HK-2 (cell line): ENCODE measurements at regions not wholly inside any gene's neighbourhood (a gene's known extent, or its start where the extent isn't known, plus 50 kb on each side); places are given as distances from the start of the nearest gene placed in this dataset.

ENCODE experiments used
- DNase-seq: peaks from one replicate; pipeline ENCODE4 v3.0.0-alpha.2; 2018; ENCODE audit not compliant: unreplicated experiment

- no peak for DNase-seq
These were observed 290.4 kb upstream of the NR4A3 start for GRCh38 chr9:99531313-99531712.

GRCh38 chr9:99533421-99533820 is 288.3 kb upstream of the NR4A3 start:
- DNase-seq, result no peak

DNA sequence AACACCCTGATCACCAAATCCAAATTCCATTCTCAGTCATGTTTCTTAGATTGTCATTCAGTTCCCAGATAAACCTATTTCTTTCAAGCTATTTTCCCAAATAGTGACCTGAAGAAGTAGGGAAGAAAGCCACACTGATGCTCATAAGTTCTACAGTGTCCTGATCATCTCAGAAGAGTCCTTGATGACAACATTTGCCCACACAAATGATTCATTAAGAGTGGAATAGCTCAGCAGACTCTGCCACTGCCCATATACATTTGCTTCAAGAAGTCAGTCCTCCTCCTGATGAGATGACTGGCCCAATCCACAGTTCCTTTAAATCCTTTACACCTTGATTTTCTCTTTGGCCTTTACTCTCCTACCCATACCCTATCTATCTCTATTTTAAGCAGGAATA is 283.7 kb upstream of the NR4A3 start:
- no peak for DNase-seq

- DNase-seq, result no peak
These were observed 277.2 kb upstream of the NR4A3 start for GRCh38 chr9:99544526-99544925.

- no peak for DNase-seq
These were observed 272.2 kb upstream of the NR4A3 start for GRCh38 chr9:99549441-99549840.

- DNase-seq, result no peak
These were observed 265.9 kb upstream of the NR4A3 start for GRCh38 chr9:99555792-99556191.

- no peak for DNase-seq
These were observed 264.7 kb upstream of the NR4A3 start for GRCh38 chr9:99556998-99557397.

DNA sequence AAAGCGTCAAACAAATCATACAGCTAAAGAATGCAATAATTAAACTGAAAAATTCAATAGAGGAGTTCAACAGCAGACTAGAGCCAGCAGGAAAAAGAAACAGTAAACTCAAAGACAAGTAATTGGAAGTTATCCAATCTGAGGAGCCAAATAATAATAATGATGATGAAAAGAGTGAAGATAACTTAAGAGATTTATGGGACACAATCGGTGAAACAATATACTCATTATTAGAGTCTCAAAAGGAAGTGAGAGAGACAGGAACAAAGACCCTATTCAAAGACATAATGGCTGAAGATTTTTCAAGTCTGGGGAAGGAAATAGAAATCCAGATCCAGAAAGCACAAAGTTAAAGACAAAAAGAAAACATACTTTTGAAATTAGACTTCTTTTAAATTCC is 263.9 kb upstream of the NR4A3 start:
- no peak for DNase-seq

GRCh38 chr9:99559776-99560175 is 261.9 kb upstream of the NR4A3 start:
- DNase-seq, result no peak

DNA sequence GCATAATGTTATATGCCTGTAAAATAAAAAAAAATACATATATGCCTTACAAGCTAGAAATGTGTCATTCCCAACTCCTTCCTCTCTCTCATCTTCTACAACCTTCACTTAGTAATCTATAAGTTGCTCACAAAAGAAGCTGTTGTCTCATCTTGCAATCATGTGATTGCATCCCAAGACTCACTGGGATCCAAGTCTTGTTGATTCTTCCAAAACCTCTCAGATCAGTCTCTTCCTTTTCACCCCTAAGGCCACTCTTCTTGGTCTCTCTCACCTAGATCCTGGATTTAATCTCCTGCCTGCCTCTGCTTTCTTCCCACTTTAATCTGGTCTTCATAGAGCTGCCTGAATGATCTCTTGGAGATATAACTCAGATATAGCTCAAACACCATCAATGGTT is 261.1 kb upstream of the NR4A3 start:
- DNase-seq, result no peak

GRCh38 chr9:99561509-99561917 is 260.2 kb upstream of the NR4A3 start:
- DNase-seq, result no peak

DNA sequence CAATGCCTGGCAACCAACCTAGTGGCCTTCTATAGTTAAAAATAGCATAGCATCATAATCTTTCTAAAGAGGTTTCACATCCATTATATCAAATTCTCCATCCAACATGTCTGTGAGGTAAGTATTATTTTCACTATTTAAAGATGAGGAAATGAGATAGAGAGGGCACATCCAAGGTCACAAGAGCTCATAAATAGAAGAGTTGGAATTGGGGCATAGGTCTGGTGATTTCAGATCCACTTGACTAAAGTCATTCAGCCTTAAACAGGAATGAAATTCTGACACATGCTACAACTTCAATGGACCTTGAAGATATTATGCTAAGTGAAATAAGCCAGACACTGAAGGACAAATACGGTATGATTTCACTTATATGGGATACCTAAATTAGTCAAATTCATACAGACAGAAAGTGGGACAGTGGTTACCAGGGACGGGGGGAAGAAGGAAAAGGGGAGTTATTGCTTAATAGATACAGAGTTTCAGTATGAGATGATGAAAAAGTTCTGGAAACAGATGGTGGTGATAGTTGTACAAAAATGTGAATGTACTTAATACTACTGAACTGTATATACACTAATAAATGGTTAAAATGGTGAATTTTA is 259.6 kb upstream of the NR4A3 start:
- no peak for DNase-seq

DNA sequence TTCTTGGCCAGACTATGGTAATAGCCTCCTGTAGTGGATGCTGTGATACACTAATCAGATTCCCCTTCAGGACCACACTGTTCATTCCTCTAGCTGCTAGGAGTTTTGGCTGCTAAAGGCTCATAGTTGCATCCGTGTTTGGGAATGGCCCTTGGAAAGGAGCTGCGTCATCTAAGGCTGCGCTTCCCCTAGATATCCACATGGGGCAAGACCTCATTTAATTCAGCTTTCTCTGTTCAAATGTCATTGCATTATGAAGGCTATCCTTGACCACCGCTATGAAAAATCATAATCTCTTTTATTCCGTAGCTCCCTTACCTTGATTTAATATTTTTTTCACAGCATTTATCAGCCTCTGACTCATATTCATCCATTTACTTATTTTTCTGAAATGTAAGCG is 258.3 kb upstream of the NR4A3 start:
- no peak for DNase-seq

- DNase-seq, result no peak
These were observed 256.5 kb upstream of the NR4A3 start for GRCh38 chr9:99565203-99565602.

GRCh38 chr9:99567436-99567835 is 254.2 kb upstream of the NR4A3 start:
- DNase-seq, result no peak

- DNase-seq, result no peak
These were observed 251.8 kb upstream of the NR4A3 start for GRCh38 chr9:99569840-99570239.

DNA sequence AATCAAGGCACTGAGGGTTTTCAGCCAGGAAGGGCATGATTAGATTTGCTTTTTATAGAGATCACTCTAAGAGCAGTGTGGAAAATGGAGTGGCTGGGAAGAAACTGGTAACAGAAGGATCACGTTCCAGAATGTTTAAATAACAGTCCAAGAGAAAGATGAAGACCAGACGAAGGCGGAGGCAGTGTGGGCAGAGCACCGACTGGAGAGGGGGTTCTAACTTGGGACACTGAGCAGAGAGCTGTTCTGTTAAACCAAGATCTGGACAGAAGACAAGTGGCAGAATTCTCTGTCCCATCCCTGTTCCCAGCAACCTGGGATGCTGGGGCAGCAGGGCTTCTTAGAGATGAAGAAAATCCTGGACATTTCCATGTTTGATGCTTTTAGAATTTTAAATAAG is 249.1 kb upstream of the NR4A3 start:
- DNase-seq, result no peak

DNA sequence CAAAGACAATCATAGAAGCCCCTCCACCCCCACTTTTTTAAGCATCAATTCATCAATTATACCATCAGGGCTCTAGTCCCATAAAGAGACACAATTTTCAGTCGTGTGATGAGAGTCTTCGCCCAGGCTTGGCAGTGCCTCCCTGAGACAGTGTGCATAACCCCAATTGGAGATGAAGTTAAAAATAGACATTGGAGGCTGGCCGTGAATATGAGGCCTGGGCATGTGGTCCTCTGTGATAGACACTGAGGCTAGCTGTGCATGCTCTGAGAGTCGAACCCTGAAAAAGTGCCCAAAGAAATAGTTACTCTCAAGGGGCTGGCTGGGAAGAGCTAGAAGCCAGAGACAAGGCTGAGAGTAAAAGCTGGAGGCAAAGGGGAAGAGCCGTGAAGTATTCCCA is 248.6 kb upstream of the NR4A3 start:
- no peak for DNase-seq

GRCh38 chr9:99573886-99574285 is 247.8 kb upstream of the NR4A3 start:
- no peak for DNase-seq

- no peak for DNase-seq
These were observed 245.7 kb upstream of the NR4A3 start for GRCh38 chr9:99576002-99576401.

GRCh38 chr9:99576876-99577275 is 244.8 kb upstream of the NR4A3 start:
- no peak for DNase-seq

DNA sequence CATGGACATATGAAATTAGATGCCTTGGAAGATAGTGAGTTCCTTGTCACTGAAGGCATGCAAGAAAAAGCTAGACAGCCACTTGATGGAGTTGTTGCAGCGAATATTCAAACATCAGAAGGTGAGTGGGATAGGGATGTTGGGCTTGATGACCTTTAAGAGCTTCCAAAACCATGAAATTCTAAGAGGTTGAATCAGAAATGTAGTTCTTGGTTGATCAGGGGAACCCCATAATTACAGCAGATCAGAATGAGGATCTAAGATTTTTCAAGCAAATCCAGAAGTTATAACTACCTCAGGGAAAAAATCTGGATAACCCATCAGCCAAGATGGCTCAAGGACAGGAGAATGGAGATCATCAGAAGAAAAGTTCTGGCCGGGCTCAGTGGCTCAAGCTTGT is 244.3 kb upstream of the NR4A3 start:
- DNase-seq, result no peak

DNA sequence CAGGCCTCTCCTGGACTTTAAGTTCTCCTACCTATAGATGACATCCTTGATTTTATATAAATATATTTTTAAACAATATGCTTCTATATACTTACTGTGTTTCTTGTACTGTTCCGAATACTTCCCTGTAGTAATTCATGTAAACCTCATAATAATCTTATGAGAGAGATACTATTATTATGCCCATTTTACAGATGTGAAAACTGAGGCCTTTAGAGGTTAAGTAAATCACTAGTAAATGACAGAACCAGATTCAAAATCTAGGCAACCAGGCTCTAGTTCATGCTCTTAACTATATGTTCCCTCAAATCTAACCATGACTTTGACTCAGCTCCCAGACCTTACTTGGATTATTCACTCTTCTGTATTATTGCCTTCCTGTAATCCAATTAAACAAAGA is 243.0 kb upstream of the NR4A3 start:
- no peak for DNase-seq

DNA sequence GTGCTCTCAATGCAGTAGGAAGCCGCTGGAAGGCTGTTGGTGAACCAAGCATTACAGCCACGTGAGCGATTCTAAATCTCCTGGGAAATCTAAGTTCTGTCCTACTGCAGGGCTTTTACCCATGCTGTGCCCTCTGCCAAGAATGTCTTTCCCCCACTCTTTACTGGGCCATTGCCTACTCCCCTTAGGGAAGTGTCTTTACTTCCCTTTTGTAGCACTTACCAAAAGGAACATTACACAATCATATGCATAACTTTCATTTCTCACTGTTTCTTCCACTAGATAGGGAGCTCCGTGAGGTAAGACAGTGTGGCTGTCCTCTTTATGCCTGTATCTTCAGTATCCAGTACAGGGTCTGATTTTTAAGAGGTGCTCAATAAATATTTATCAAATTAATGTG is 241.7 kb upstream of the NR4A3 start:
- DNase-seq, result no peak

DNA sequence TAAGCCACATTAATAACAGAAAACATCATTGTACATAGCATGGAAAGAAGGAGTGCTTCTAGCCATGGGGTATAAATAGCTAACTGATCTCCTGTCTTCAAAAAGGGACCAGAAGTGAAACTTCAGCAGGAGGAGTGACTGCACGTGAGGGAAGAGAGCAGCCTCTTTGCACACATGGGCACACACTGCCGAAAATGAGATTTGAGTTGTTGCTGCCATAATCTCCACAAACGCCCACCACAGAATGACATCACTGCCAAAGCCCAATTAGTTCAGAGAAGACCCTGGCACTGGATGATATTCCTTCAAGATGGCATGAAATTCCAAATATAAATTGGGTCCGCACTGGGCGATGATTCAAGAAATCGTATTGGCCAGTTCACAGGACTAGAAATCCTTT is 238.9 kb upstream of the NR4A3 start:
- DNase-seq, result no peak
